ENCODE measurements at regions not wholly inside any gene's neighbourhood (a gene's known extent, or its start where the extent isn't known, plus 50 kb on each side); places are given as distances from the start of the nearest gene placed in this dataset.
"Not testable (repeated sequence)": the region's sequence is repeated elsewhere in the genome, so short reads cannot be mapped to it uniquely, and the experiment has no call there.

GRCh38 chr2:53610260-53610659 is 157.3 kb upstream of the CHAC2 start:
- no peak for DNase-seq

- no peak for DNase-seq
Observed at GRCh38 chr2:53609551-53609950, 158.1 kb upstream of the CHAC2 start.

- no peak for DNase-seq
Observed at GRCh38 chr2:53608293-53608692, 159.3 kb upstream of the CHAC2 start.

- no peak for DNase-seq
Observed at GRCh38 chr2:53600815-53601214, 166.8 kb upstream of the CHAC2 start.

GRCh38 chr2:53586733-53587612 is 180.6 kb upstream of the CHAC2 start:
- not testable (repeated sequence) for DNase-seq

GRCh38 chr2:53584986-53585385 is 182.6 kb upstream of the CHAC2 start:
- no peak for DNase-seq

- no peak for DNase-seq
Observed at GRCh38 chr2:53583583-53583982, 184.0 kb upstream of the CHAC2 start.

GRCh38 chr2:53582556-53582955 is 185.0 kb upstream of the CHAC2 start:
- no peak for DNase-seq

- peak; percentile 77 for DNase-seq
Observed at GRCh38 chr2:53576166-53576565, 191.4 kb upstream of the CHAC2 start.

GRCh38 chr2:53575721-53576124 is 191.9 kb upstream of the CHAC2 start:
- DNase-seq, result peak; percentile 96

GRCh38 chr2:53572696-53573095 is 194.9 kb upstream of the CHAC2 start:
- DNase-seq, result no peak

GRCh38 chr2:53569957-53570727 is 197.5 kb upstream of the CHAC2 start:
- DNase-seq, result peak; percentile 92

- peak; percentile 74 for DNase-seq
Observed at GRCh38 chr2:53568469-53568868, 199.1 kb upstream of the CHAC2 start.

- no peak for DNase-seq
Observed at GRCh38 chr2:53567073-53567472, 200.5 kb upstream of the CHAC2 start.

GRCh38 chr2:53562407-53562806 is 205.2 kb upstream of the CHAC2 start:
- DNase-seq, result no peak

- no peak for DNase-seq
Observed at GRCh38 chr2:53561155-53561554, 206.4 kb upstream of the CHAC2 start.

- DNase-seq, result no peak
Observed at GRCh38 chr2:53559302-53559966, 208.2 kb upstream of the CHAC2 start.

GRCh38 chr2:53558867-53559266 is 208.7 kb upstream of the CHAC2 start:
- no peak for DNase-seq

- DNase-seq, result no peak
Observed at GRCh38 chr2:53549497-53549896, 218.1 kb upstream of the CHAC2 start.

- DNase-seq, result no peak
Observed at GRCh38 chr2:53545604-53546003, 222.0 kb upstream of the CHAC2 start.

- no peak for DNase-seq
Observed at GRCh38 chr2:53544871-53545558, 222.6 kb upstream of the CHAC2 start.

GRCh38 chr2:53543083-53543482 is 224.5 kb upstream of the CHAC2 start:
- DNase-seq, result no peak

Measured in NCI-H82 (cell line).